T-helper 2 cell treated with Interferon-gamma antibody and Interleukin-4, amounts not matched to agents 5 μg/mL and 100 μg/mL, for 36 hours (primary cell): ENCODE measurements at regions not wholly inside any gene's neighbourhood (a gene's known extent, or its start where the extent isn't known, plus 50 kb on each side); places are given as distances from the start of the nearest gene placed in this dataset.

Experiments
- DNase-seq: peaks from one replicate; pipeline ENCODE4 v3.0.0; 2021; ENCODE audit warnings: low spot score
- H3K27ac Mint-ChIP-seq: one replicate; pipeline ENCODE4 v1.8.0; 2021; ENCODE audit warnings: mild to moderate bottlenecking, mixed read lengths
- H3K27me3 Mint-ChIP-seq: one replicate; pipeline ENCODE4 v1.8.0; 2021; ENCODE audit warnings: low read depth, mixed read lengths
- H3K36me3 Mint-ChIP-seq: one replicate; pipeline ENCODE4 v1.8.0; 2021; ENCODE audit warnings: low read depth, mixed read lengths
- H3K4me1 Mint-ChIP-seq: one replicate; pipeline ENCODE4 v1.8.0; 2021; ENCODE audit warnings: low read depth, mixed read lengths
- H3K4me3 Mint-ChIP-seq: one replicate; pipeline ENCODE4 v1.8.0; 2022; ENCODE audit warnings: mild to moderate bottlenecking, moderate library complexity, mixed read lengths
- H3K9me3 Mint-ChIP-seq: one replicate; pipeline ENCODE4 v1.8.0; 2021; ENCODE audit warnings: mixed read lengths

DNA sequence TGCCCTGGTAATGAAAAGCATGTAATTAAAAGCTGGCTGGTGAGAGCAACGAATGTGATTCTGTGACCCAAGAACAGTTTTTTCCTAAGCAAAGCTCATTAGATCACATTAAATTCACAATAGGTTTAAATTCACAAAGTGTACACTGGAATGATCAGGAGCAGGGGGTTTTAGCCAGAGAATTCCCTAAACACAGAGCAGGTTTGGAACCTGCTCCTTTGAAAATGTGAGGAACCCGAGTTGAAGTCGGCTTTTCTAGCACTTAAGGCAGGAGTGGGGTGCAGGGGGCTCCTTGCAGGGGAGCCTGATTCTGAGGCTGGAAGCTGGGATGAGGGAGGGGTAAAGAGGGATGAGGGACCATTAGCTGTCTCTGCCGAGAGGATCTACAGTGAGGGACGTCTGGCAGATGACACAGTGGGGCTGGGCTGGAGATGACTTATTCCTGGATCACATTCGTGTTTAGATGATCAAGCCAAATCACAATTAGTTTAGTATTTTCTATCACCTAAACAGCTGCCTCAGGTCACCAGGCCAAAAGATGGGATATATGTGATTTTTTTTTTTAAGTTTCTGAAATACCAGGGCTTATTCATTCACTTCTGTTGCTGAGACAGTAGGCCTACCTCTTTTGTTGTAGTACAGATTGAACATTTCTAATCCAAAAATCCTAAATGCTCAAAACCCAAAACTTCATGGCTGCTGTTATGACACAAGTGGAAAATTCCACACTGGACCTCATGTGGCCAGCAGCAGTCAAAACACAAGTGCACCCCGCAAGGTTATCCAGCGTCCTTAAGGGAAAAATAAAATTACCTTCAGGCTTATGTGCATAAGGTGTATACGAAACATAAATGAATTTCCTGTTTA, 93.1 kb upstream of the HIVEP1 start:
- no peaks in the 10 kb centered on the region for H3K36me3 Mint-ChIP-seq
- no peaks in the 10 kb centered on the region for H3K27me3 Mint-ChIP-seq
- H3K4me1 Mint-ChIP-seq: no peaks in the 10 kb centered on the region
- H3K27ac Mint-ChIP-seq: no peak overlapping the region
- no peaks in the 10 kb centered on the region for H3K9me3 Mint-ChIP-seq
- H3K4me3 Mint-ChIP-seq: no peak overlapping the region
- no peak for DNase-seq

DNA sequence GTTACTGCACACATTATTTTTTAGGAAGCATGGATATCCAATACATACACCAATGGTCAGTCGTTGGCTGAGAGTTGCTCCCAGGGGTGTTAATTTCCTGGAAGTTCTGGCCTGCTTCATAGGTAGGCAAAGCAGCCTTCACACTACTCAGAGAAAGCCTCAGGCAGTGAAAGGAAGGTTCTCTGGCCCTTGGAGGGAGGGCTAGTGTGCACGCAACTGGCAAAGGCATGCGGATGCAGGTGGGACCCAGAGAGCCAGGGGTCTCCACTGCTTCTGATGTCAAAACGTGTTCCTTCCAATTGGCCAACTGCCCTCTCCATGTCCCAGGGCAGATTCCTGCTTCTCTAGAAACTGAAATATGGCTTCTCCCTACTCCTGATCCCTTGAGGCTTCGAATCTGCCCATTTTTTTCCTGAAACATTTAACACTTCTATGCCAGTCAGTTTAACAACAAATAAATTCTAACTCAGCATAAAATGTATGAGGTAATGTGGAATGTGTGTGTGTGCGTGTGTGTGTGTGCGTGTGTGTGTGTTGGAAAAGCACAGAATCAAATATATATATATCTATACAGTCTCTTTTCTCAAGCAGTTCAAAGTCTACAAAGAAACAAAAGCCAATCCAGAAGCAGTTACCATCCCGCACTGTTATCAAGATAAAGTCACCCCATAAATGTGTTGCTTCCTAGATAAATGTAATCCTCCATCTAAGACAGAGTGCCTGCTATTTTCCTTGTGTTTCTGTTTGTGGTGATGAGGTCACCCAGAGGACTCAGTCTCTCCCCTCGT, 94.0 kb upstream of the HIVEP1 start:
- Mint-ChIP-seq H3K9me3 (no peaks in the 10 kb centered on the region), H3K27ac (no peak overlapping the region), H3K36me3 (no peaks in the 10 kb centered on the region), H3K4me3 (no peak overlapping the region), H3K4me1 (peaks cover 3% of the 10 kb centered on the region), H3K27me3 (no peaks in the 10 kb centered on the region)
- no peak for DNase-seq

DNA sequence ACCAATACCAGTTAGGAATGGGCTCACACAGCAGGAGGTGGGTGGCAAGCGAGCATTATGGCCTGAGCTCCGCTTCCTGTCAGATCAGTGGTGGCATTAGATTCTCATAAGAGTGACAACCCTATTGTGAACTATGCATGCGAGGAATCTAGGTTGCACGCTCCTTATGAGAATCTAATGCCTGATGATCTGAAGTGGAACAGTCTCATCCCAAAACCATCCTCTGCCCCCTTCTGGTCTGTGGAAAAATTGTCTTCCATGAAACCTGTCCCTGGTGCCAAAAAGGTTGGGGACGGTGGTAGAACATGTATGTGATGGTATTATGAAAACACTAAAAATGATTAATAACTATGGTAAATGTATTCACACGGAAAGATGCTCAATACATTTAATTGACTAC, 99.7 kb upstream of the HIVEP1 start:
- H3K27ac Mint-ChIP-seq: no peak overlapping the region

DNA sequence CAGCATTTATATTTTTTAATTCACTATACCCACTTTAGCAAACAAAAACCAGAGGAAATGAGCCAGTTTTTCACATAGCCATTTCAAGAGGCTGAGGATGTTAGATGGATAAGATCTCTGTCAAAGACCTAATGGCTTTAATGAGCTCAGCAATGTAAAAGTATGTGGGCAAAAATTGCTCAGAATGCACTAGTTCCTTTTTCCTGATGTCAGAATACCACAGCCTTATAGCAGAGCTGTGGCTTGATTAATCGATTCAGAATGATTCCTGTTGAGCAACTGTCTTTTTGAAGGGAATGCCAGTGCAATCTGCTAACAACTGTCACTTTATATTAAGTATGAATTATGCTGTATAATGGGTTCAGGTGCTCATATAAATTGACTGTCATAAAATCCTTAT, 100.6 kb upstream of the HIVEP1 start:
- Mint-ChIP-seq H3K4me3 (no peak overlapping the region), H3K4me1 (peaks cover 18% of the 10 kb centered on the region), H3K27ac (no peak overlapping the region), H3K36me3 (no peaks in the 10 kb centered on the region), H3K27me3 (no peaks in the 10 kb centered on the region), H3K9me3 (peaks cover 4% of the 10 kb centered on the region)
- DNase-seq: no peak

More for the DNA sequence above, 99.7 kb upstream of the HIVEP1 start:
- Mint-ChIP-seq H3K9me3 (peaks cover under 1% of the 10 kb centered on the region), H3K4me1 (peaks cover 18% of the 10 kb centered on the region), H3K4me3 (no peak overlapping the region), H3K27me3 (no peaks in the 10 kb centered on the region), H3K36me3 (no peaks in the 10 kb centered on the region)
- no peak for DNase-seq

DNA sequence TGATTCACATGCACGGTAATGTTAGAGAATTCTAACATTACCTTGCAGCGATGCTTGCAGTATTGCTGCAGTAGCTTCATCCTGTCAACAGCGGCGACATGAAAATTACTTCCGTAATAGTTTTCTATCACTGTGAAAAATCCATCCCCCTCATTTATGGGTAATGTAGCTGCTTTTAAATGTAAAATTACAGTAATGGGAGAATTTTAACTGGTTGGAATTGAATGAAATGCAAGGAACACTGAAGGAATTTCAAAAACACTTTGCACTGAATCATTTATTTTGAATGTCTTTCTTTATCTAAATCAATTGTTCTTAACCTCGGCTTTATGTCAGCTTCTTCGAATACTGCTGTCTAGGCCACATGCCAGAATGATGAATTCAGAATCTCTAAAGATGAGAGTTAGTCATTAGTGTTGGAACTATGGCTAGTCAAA, 102.4 kb upstream of the HIVEP1 start:
- Mint-ChIP-seq H3K4me3 (no peak overlapping the region), H3K27ac (no peak overlapping the region), H3K4me1 (peaks cover 18% of the 10 kb centered on the region), H3K27me3 (peaks cover 10% of the 10 kb centered on the region), H3K36me3 (no peaks in the 10 kb centered on the region), H3K9me3 (peaks cover 4% of the 10 kb centered on the region)
- DNase-seq: no peak

GRCh38 chr6:11908436-11909105, 103.5 kb upstream of the HIVEP1 start:
- Mint-ChIP-seq H3K9me3 (peaks cover 4% of the 10 kb centered on the region), H3K4me1 (peaks cover 18% of the 10 kb centered on the region), H3K4me3 (no peak overlapping the region), H3K36me3 (no peaks in the 10 kb centered on the region), H3K27me3 (peaks cover 18% of the 10 kb centered on the region), H3K27ac (no peak overlapping the region)
- DNase-seq: no peak

DNA sequence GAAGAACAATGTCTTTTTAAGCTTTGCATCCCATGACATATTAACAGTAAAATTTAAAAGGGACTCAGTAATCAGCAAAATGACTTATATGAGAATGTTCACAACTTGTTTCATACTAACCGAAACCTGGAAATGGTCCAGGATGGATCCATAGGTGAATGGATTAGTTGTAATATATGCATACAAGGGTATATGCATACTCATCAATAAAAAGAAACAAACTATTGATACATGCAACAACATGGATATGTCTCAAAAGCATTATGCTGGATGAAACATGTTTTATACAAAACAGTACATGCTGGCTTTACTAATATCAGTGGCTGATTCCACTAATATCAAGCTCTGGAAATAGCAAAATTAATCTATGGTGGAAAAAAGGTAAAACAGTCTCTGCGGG, 108.5 kb upstream of the HIVEP1 start:
- H3K4me1 Mint-ChIP-seq: peaks cover 26% of the 10 kb centered on the region
- H3K9me3 Mint-ChIP-seq: peaks cover 4% of the 10 kb centered on the region
- H3K36me3 Mint-ChIP-seq: no peaks in the 10 kb centered on the region
- no peak overlapping the region for H3K27ac Mint-ChIP-seq
- no peak overlapping the region for H3K4me3 Mint-ChIP-seq
- peaks cover 39% of the 10 kb centered on the region for H3K27me3 Mint-ChIP-seq
- DNase-seq: no peak

DNA sequence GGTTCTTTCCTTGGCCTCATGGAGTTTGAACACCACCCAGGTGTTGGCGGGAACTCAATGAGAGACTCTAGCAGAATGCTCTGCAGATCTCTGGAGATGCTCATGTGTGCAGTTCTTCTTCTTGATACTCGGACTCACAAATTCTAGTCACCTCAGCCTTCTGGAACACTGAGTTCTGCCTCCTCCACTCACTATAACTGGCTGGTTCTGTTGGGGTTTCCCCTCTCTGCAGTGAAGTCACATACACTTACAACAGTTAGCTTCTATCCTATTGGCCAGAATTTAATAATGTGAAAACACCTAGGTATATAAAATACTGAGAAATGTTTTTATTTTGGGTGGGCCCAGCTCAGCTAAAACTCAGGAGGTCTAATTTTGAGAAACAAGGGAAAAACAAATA, 109.6 kb upstream of the HIVEP1 start:
- no peak overlapping the region for H3K4me3 Mint-ChIP-seq
- no peak for DNase-seq

GRCh38 chr6:11900662-11901598, 111.2 kb upstream of the HIVEP1 start:
- Mint-ChIP-seq H3K9me3 (no peaks in the 10 kb centered on the region), H3K4me1 (peaks cover 26% of the 10 kb centered on the region), H3K27me3 (peaks cover 49% of the 10 kb centered on the region), H3K27ac (no peak overlapping the region), H3K4me3 (peak overlapping the region; percentile 39), H3K36me3 (no peaks in the 10 kb centered on the region)
- DNase-seq: no peak

More for the DNA sequence above, 109.6 kb upstream of the HIVEP1 start:
- Mint-ChIP-seq H3K27me3 (peaks cover 46% of the 10 kb centered on the region), H3K9me3 (peaks cover 4% of the 10 kb centered on the region), H3K36me3 (no peaks in the 10 kb centered on the region), H3K4me1 (peaks cover 26% of the 10 kb centered on the region), H3K27ac (no peak overlapping the region)

GRCh38 chr6:11899645-11900044, 112.5 kb upstream of the HIVEP1 start:
- Mint-ChIP-seq H3K4me3 (no peak overlapping the region), H3K4me1 (peaks cover 26% of the 10 kb centered on the region), H3K27me3 (peaks cover 45% of the 10 kb centered on the region), H3K36me3 (no peaks in the 10 kb centered on the region), H3K27ac (no peak overlapping the region), H3K9me3 (no peaks in the 10 kb centered on the region)
- DNase-seq: no peak

DNA sequence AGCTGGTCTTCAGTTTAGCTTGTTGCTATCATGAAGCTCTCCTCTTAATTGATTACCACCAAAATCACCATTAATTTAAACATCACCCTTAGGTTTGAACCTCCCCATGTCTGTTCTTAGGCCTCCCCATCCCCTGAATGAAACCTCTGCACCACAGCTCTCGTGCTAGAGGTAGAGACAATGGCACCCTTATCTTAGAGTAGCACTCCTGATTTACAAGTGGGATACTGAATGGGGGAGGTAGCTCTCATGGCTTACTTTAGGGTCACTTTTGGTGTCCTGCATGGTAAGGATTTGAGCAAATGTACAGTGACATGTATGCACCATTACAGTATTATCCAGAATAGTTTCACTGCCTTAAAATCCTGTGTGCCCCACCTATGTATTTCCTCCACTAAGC, 115.6 kb upstream of the ADTRP start:
- no peaks in the 10 kb centered on the region for H3K9me3 Mint-ChIP-seq
- H3K27me3 Mint-ChIP-seq: peaks cover 33% of the 10 kb centered on the region
- no peak for DNase-seq
- no peak overlapping the region for H3K4me3 Mint-ChIP-seq
- H3K36me3 Mint-ChIP-seq: no peaks in the 10 kb centered on the region
- H3K27ac Mint-ChIP-seq: no peak overlapping the region
- H3K4me1 Mint-ChIP-seq: no peaks in the 10 kb centered on the region

- H3K27me3 Mint-ChIP-seq: peaks cover 26% of the 10 kb centered on the region
- no peaks in the 10 kb centered on the region for H3K9me3 Mint-ChIP-seq
- peaks cover 1% of the 10 kb centered on the region for H3K4me1 Mint-ChIP-seq
- H3K27ac Mint-ChIP-seq: no peak overlapping the region
- DNase-seq: no peak
- no peak overlapping the region for H3K4me3 Mint-ChIP-seq
- H3K36me3 Mint-ChIP-seq: no peaks in the 10 kb centered on the region
Measured at GRCh38 chr6:11891547-11891946, 112.9 kb upstream of the ADTRP start.

DNA sequence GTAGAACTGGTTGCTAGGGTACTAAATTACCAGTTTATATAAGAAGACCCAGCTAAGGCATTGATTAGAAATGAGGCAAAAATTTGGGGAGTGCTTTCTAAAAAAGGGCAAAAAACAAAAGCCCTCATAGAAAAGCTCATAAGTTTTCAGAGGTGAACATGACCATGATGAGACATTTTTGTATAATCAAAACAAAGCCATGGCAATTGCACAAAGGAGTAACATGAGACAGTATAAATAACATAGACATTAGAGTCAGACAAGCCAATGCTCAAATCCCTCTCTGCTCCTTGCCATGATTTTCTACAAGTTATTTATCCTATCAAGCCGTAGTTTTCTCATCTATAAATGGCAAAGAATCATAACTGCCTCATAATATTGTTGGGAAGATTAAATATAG, 112.2 kb upstream of the ADTRP start:
- no peak for DNase-seq
- H3K4me3 Mint-ChIP-seq: no peak overlapping the region
- peaks cover 1% of the 10 kb centered on the region for H3K4me1 Mint-ChIP-seq
- no peaks in the 10 kb centered on the region for H3K9me3 Mint-ChIP-seq
- no peaks in the 10 kb centered on the region for H3K36me3 Mint-ChIP-seq
- H3K27me3 Mint-ChIP-seq: peaks cover 24% of the 10 kb centered on the region
- H3K27ac Mint-ChIP-seq: no peak overlapping the region
